HCT116 (cell line): ENCODE measurements at regions not wholly inside any gene's neighbourhood (a gene's known extent, or its start where the extent isn't known, plus 50 kb on each side); places are given as distances from the start of the nearest gene placed in this dataset.
"Not testable (repeated sequence)": the region's sequence is repeated elsewhere in the genome, so short reads cannot be mapped to it uniquely, and the experiment has no call there.

Experiments used
- ATF3 ChIP-seq: IDR thresholded peaks from 2 replicates; pipeline ENCODE4 v1.6.1; 2012
- CTCF ChIP-seq, 3 experiments: fragments of 200-600 bp in 1 of 3; sonication (generic) in 1 of 3; IDR thresholded peaks in 2 of 3; conservative IDR thresholded peaks in 1 of 3; 2 replicates each; pipeline ENCODE4 v1.5.1; 2012 to 2017; ENCODE audit warnings: low read depth in 2 of 3, low read length in 2 of 3, antibody characterized with exemption in 1 of 3, borderline replicate concordance in 1 of 3, control low read depth in 1 of 3, mild to moderate bottlenecking in 1 of 3, mixed read lengths in 1 of 3, mixed run types in 1 of 3, moderate library complexity in 1 of 3; ENCODE audit not compliant: insufficient read depth in 1 of 3
- ELF1 ChIP-seq: IDR thresholded peaks from 2 replicates; pipeline ENCODE4 v1.6.1; 2012; ENCODE audit warnings: low read depth, borderline replicate concordance
- EZH2 ChIP-seq: fragments of 200-600 bp; sonication (generic); IDR thresholded peaks from 2 replicates; pipeline ENCODE4 v1.6.1; 2017; ENCODE audit warnings: antibody characterized with exemption, mixed run types
- EZH2phosphoT487 ChIP-seq: fragments of 200-600 bp; IDR thresholded peaks from 2 replicates; pipeline ENCODE4 v1.6.1; 2018; ENCODE audit warnings: antibody characterized with exemption, borderline replicate concordance
- MAX ChIP-seq: IDR thresholded peaks from 2 replicates; pipeline ENCODE4 v1.6.1; 2012
- POLR2A ChIP-seq: IDR thresholded peaks from 2 replicates; pipeline ENCODE4 v1.7.0; 2011; ENCODE audit warnings: borderline replicate concordance; ENCODE audit not compliant: insufficient read depth, insufficient read length; ENCODE audit errors: extremely low read depth
- REST ChIP-seq: IDR thresholded peaks from 2 replicates; pipeline ENCODE4 v1.6.1; 2012; ENCODE audit warnings: low read depth
- SIN3A ChIP-seq: IDR thresholded peaks from 2 replicates; pipeline ENCODE4 v1.6.1; 2012; ENCODE audit warnings: low read depth
- YY1 ChIP-seq: IDR thresholded peaks from 2 replicates; pipeline ENCODE4 v1.6.1; 2011; ENCODE audit warnings: low read length, low read depth, moderate library complexity, mild to moderate bottlenecking; ENCODE audit not compliant: insufficient replicate concordance; ENCODE audit errors: extremely low read depth

- TF ChIP-seq POLR2A; CTCF (IDR thresholded peaks at IDR 0.05 in 2 of 3, conservative IDR thresholded peaks at IDR 0.05 in 1 of 3; ENCODE audit: borderline replicate concordance in 1 of 3, insufficient read depth in 1 of 3, low read depth in 2 of 3, low read length in 2 of 3); EZH2phosphoT487; MAX; EZH2; REST; ATF3; ELF1; SIN3A; YY1: not testable (repeated sequence)
Observed at GRCh38 chr7:66450814-66451213, 177.9 kb upstream of the KCTD7 start.
